SK-N-SH treated with all-trans-retinoic acid at 6 μM for 48 hours (cell line): ENCODE measurements at regions not wholly inside any gene's neighbourhood (a gene's known extent, or its start where the extent isn't known, plus 50 kb on each side); places are given as distances from the start of the nearest gene placed in this dataset.

Source experiments
- ATAC-seq: fragments of 200-7000 bp; cut with Tn5 transposase; 3 replicates; pipeline ENCODE4 v1.9.1; 2020; ENCODE audit warnings: mild to moderate bottlenecking, moderate library complexity
- ARNTL ChIP-seq: fragments of 450-650 bp; formaldehyde crosslinking; IDR thresholded peaks from 2 replicates; pipeline ENCODE4 v1.5.0; 2020; ENCODE audit warnings: low read depth, mild to moderate bottlenecking, moderate library complexity, borderline replicate concordance
- BACH2 ChIP-seq: fragments of 250-450 bp; sonication (Bioruptor Pico); IDR thresholded peaks from 2 replicates; pipeline ENCODE4 v1.9.0; 2021; ENCODE audit warnings: mild to moderate bottlenecking, borderline replicate concordance
- CSDC2 ChIP-seq: fragments of 250-450 bp; sonication (Bioruptor Pico); IDR thresholded peaks from 2 replicates; pipeline ENCODE4 v1.5.0; 2020; ENCODE audit warnings: mild to moderate bottlenecking, moderate library complexity
- ESRRG ChIP-seq: fragments of 250-450 bp; sonication (Bioruptor Pico); IDR thresholded peaks from 2 replicates; pipeline ENCODE4 v1.6.1; 2021; ENCODE audit warnings: mild to moderate bottlenecking
- ISL1 ChIP-seq: fragments of 250-450 bp; sonication (Bioruptor Pico); IDR thresholded peaks from 2 replicates; pipeline ENCODE4 v2.1.2; 2022; ENCODE audit warnings: mild to moderate bottlenecking, moderate library complexity
- OSR1 ChIP-seq: fragments of 250-450 bp; sonication (Bioruptor Pico); IDR thresholded peaks from 2 replicates; pipeline ENCODE4 v1.8.0; 2022; ENCODE audit warnings: moderate library complexity, mild to moderate bottlenecking, inconsistent platforms
- PPARA ChIP-seq: fragments of 250-450 bp; sonication (Bioruptor Pico); IDR thresholded peaks from 2 replicates; pipeline ENCODE4 v1.5.0; 2020; ENCODE audit warnings: mild to moderate bottlenecking, borderline replicate concordance
- RARB ChIP-seq: fragments of 250-450 bp; sonication (Bioruptor Pico); IDR thresholded peaks from 2 replicates; pipeline ENCODE4 v1.8.0; 2021; ENCODE audit warnings: mild to moderate bottlenecking, moderate library complexity
- SNAI2 ChIP-seq: fragments of 250-450 bp; sonication (Bioruptor Pico); IDR thresholded peaks from 2 replicates; pipeline ENCODE4 v1.5.0; 2020; ENCODE audit warnings: mild to moderate bottlenecking, moderate library complexity
- TCF4 ChIP-seq: fragments of 250-450 bp; sonication (Bioruptor Pico); IDR thresholded peaks from 2 replicates; pipeline ENCODE4 v1.8.0; 2021; ENCODE audit warnings: mild to moderate bottlenecking, moderate library complexity, borderline replicate concordance
- TOX ChIP-seq: fragments of 250-450 bp; sonication (Bioruptor Pico); IDR thresholded peaks from 2 replicates; pipeline ENCODE4 v1.8.0; 2021; ENCODE audit warnings: mild to moderate bottlenecking, moderate library complexity, borderline replicate concordance
- TSHZ2 ChIP-seq: fragments of 250-450 bp; sonication (Bioruptor Pico); IDR thresholded peaks from 2 replicates; pipeline ENCODE4 v1.5.0; 2020; ENCODE audit warnings: mild to moderate bottlenecking, moderate library complexity
- ZC3H10 ChIP-seq: fragments of 250-450 bp; sonication (Bioruptor Pico); IDR thresholded peaks from 2 replicates; pipeline ENCODE4 v1.5.1; 2021; ENCODE audit warnings: mild to moderate bottlenecking, moderate library complexity
- ZFP3 ChIP-seq: fragments of 250-450 bp; sonication (Bioruptor Pico); IDR thresholded peaks from 2 replicates; pipeline ENCODE4 v1.5.0; 2020; ENCODE audit warnings: mild to moderate bottlenecking, moderate library complexity
- ZFP30 ChIP-seq: fragments of 450-650 bp; formaldehyde crosslinking; IDR thresholded peaks from 2 replicates; pipeline ENCODE4 v1.5.0; 2022; ENCODE audit warnings: mild to moderate bottlenecking, moderate library complexity
- ZNF70 ChIP-seq: fragments of 450-650 bp; formaldehyde crosslinking; IDR thresholded peaks from 2 replicates; pipeline ENCODE4 v1.5.0; 2020; ENCODE audit warnings: mild to moderate bottlenecking, moderate library complexity
- TF ChIP-seq, protein P1 (sequence below): fragments of 250-450 bp; sonication (Bioruptor Pico); IDR thresholded peaks from 2 replicates; pipeline ENCODE4 v1.5.1; 2020; ENCODE audit warnings: low read depth, mild to moderate bottlenecking, moderate library complexity
- TF ChIP-seq, protein P2 (sequence below): fragments of 250-450 bp; sonication (Bioruptor Pico); IDR thresholded peaks from 2 replicates; pipeline ENCODE4 v1.8.0; 2021; ENCODE audit warnings: low read depth, mild to moderate bottlenecking, moderate library complexity, borderline replicate concordance
- TF ChIP-seq, protein P3 (sequence below): fragments of 250-450 bp; sonication (Bioruptor Pico); IDR thresholded peaks from 2 replicates; pipeline ENCODE4 v1.5.1; 2021; ENCODE audit warnings: mild to moderate bottlenecking, moderate library complexity

DNA sequence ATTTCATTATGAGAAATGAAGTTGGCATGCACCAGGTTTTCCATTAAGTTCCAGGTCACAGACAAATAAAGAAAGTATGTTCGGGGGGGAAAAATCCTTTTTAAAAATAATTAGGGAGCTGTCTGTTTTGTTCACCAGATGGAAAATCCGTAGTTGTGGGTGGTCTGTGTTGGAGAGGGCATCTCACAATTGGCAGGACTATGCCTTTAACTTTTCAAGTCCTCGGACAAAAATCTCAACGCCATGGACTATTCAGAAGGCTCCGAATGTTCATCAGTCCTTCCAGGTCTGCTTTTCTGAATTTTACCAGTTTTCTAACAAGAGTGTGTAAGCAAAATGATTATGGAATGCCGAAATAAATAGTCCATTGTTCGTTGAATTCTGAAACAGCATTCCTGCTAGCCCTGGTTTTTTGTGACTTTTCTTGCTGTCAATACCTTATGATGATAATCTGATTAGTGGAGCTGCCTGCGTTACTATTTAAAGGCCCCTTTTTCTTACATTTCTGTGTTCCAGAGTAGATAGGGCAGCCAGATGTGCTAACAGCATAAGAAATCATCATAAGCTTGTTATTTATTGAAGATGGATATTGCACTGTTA lies 146.9 kb downstream of the TM9SF2 start:
- no peak for ATAC-seq
- no peak for TF ChIP-seq PPARA (CRISPR knock-in tag)
- TF ChIP-seq TCF4 (CRISPR knock-in tag) = no peak
- no peak for TF ChIP-seq TSHZ2
- no peak for TF ChIP-seq ARNTL (CRISPR knock-in tag)
- TF ChIP-seq TOX = no peak
- TF ChIP-seq, protein P1, sequence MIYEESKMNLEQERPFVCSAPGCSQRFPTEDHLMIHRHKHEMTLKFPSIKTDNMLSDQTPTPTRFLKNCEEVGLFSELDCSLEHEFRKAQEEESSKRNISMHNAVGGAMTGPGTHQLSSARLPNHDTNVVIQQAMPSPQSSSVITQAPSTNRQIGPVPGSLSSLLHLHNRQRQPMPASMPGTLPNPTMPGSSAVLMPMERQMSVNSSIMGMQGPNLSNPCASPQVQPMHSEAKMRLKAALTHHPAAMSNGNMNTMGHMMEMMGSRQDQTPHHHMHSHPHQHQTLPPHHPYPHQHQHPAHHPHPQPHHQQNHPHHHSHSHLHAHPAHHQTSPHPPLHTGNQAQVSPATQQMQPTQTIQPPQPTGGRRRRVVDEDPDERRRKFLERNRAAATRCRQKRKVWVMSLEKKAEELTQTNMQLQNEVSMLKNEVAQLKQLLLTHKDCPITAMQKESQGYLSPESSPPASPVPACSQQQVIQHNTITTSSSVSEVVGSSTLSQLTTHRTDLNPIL = no peak
- TF ChIP-seq, protein P2, sequence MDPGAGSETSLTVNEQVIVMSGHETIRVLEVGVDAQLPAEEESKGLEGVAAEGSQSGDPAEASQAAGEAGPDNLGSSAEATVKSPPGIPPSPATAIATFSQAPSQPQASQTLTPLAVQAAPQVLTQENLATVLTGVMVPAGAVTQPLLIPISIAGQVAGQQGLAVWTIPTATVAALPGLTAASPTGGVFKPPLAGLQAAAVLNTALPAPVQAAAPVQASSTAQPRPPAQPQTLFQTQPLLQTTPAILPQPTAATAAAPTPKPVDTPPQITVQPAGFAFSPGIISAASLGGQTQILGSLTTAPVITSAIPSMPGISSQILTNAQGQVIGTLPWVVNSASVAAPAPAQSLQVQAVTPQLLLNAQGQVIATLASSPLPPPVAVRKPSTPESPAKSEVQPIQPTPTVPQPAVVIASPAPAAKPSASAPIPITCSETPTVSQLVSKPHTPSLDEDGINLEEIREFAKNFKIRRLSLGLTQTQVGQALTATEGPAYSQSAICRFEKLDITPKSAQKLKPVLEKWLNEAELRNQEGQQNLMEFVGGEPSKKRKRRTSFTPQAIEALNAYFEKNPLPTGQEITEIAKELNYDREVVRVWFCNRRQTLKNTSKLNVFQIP (CRISPR knock-in tag) = no peak
- no peak for TF ChIP-seq OSR1 (CRISPR knock-in tag)
- no peak for TF ChIP-seq BACH2
- TF ChIP-seq ZNF70 (CRISPR knock-in tag) = no peak
- TF ChIP-seq ZFP30 (CRISPR knock-in tag) = no peak

GRCh38 chr13:99647596-99647985 lies 146.3 kb downstream of the TM9SF2 start:
- TF ChIP-seq ZNF70 (CRISPR knock-in tag) (no peak), ZC3H10 (CRISPR knock-in tag) (no peak), TSHZ2 (no peak), PPARA (CRISPR knock-in tag) (no peak), ISL1 (CRISPR knock-in tag) (no peak), ARNTL (CRISPR knock-in tag) (no peak), RARB (CRISPR knock-in tag) (no peak), CSDC2 (no peak), SNAI2 (CRISPR knock-in tag) (no peak)
- TF ChIP-seq, protein P3, sequence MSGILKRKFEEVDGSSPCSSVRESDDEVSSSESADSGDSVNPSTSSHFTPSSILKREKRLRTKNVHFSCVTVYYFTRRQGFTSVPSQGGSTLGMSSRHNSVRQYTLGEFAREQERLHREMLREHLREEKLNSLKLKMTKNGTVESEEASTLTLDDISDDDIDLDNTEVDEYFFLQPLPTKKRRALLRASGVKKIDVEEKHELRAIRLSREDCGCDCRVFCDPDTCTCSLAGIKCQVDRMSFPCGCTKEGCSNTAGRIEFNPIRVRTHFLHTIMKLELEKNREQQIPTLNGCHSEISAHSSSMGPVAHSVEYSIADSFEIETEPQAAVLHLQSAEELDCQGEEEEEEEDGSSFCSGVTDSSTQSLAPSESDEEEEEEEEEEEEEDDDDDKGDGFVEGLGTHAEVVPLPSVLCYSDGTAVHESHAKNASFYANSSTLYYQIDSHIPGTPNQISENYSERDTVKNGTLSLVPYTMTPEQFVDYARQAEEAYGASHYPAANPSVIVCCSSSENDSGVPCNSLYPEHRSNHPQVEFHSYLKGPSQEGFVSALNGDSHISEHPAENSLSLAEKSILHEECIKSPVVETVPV (CRISPR knock-in tag) = no peak
- ATAC-seq = no peak

DNA sequence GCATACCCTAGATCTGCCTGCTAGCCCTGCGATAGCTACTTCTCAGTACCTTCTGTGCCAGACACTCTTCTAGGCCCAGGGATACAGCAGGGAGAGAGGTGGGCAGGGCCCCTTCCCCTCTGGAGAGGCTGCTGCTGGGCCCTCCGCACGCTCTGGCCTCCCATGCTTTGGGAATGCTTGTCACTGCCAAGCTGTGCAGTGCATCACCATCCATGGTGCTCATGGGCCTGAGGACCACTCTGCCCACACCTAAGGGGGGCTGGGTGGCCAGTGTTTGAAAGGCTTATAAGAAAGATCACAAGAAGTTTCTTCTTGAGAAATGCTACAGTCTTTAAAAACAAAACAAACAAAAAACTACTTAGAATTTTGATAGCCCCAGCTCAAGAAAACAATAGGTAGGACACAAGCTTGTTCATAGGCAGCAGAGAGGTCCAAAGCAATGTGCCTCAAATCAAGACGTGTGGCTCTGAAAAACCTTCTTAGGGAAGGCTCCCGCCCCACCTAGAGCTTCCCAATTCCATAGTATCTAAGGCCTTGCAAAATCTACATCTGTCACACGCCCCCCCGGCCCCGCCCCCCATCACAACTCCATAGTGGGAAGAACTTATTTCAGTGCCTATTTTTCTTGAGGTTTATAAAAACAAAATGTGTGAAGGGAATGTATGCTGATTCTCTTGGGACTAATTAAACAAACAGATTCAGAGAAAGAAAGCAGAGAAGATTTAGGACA lies 145.8 kb downstream of the TM9SF2 start:
- no peak for ATAC-seq
- no peak for TF ChIP-seq ZC3H10 (CRISPR knock-in tag)
- TF ChIP-seq, protein P3 (CRISPR knock-in tag) = no peak
- TF ChIP-seq ESRRG (CRISPR knock-in tag) = no peak
- TF ChIP-seq, protein P2 (CRISPR knock-in tag) = no peak
- TF ChIP-seq ZNF70 (CRISPR knock-in tag) = no peak
- TF ChIP-seq TSHZ2 = no peak
- no peak for TF ChIP-seq ISL1 (CRISPR knock-in tag)
- no peak for TF ChIP-seq ZFP3 (CRISPR knock-in tag)
- TF ChIP-seq TOX = no peak
- no peak for TF ChIP-seq TCF4 (CRISPR knock-in tag)
